ENCODE measurements at regions not wholly inside any gene's neighbourhood (a gene's known extent, or its start where the extent isn't known, plus 50 kb on each side); places are given as distances from the start of the nearest gene placed in this dataset.
"Not testable (repeated sequence)": the region's sequence is repeated elsewhere in the genome, so short reads cannot be mapped to it uniquely, and the experiment has no call there.

- no peak for DNase-seq (ENCODE audit: low read depth)
- TF ChIP-seq CTCF (conservative IDR thresholded peaks at IDR 0.05; ENCODE audit: low read depth, low read length), result no peak
- H3K4me3 ChIP-seq (ENCODE audit: low read depth, low read length), result no peak overlapping the region
Observed at GRCh38 chr2:176997792-176998169, 214.8 kb upstream of the HNRNPA3 start.

- no peak for TF ChIP-seq CTCF (conservative IDR thresholded peaks at IDR 0.05; ENCODE audit: low read depth, low read length)
- H3K4me3 ChIP-seq (ENCODE audit: low read depth, low read length), result no peak overlapping the region
- DNase-seq (ENCODE audit: low read depth), result no peak
Observed at GRCh38 chr2:176999301-176999700, 213.3 kb upstream of the HNRNPA3 start.

GRCh38 chr2:177000061-177000714, 212.4 kb upstream of the HNRNPA3 start:
- no peak for TF ChIP-seq CTCF (conservative IDR thresholded peaks at IDR 0.05; ENCODE audit: low read depth, low read length)
- no peak for DNase-seq (ENCODE audit: low read depth)
- H3K4me3 ChIP-seq (ENCODE audit: low read depth, low read length), result no peak overlapping the region

- no peak for TF ChIP-seq CTCF (conservative IDR thresholded peaks at IDR 0.05; ENCODE audit: low read depth, low read length)
- no peak for DNase-seq (ENCODE audit: low read depth)
- no peak overlapping the region for H3K4me3 ChIP-seq (ENCODE audit: low read depth, low read length)
Observed at GRCh38 chr2:177000715-177001072, 211.9 kb upstream of the HNRNPA3 start.

GRCh38 chr2:177001334-177001733, 211.3 kb upstream of the HNRNPA3 start:
- no peak for TF ChIP-seq CTCF (conservative IDR thresholded peaks at IDR 0.05; ENCODE audit: low read depth, low read length)
- H3K4me3 ChIP-seq (ENCODE audit: low read depth, low read length), result no peak overlapping the region
- no peak for DNase-seq (ENCODE audit: low read depth)

- H3K4me3 ChIP-seq (ENCODE audit: low read depth, low read length), result no peak overlapping the region
- TF ChIP-seq CTCF (conservative IDR thresholded peaks at IDR 0.05; ENCODE audit: low read depth, low read length), result no peak
- DNase-seq (ENCODE audit: low read depth), result no peak
Observed at GRCh38 chr2:177002983-177003382, 209.6 kb upstream of the HNRNPA3 start.

GRCh38 chr2:177007726-177008125, 204.9 kb upstream of the HNRNPA3 start:
- not testable (repeated sequence) for DNase-seq (ENCODE audit: low read depth); H3K4me3 ChIP-seq (ENCODE audit: low read depth, low read length)

- not testable (repeated sequence) for DNase-seq (ENCODE audit: low read depth); H3K4me3 ChIP-seq (ENCODE audit: low read depth, low read length)
Observed at GRCh38 chr2:177008662-177009061, 203.9 kb upstream of the HNRNPA3 start.

Measured in epithelial cell of proximal tubule (primary cell).